ENCODE measurements at regions not wholly inside any gene's neighbourhood (a gene's known extent, or its start where the extent isn't known, plus 50 kb on each side); places are given as distances from the start of the nearest gene placed in this dataset.

GRCh38 chr5:166236327-166236726 is 2055.1 kb upstream of the WWC1 start:
- no peak overlapping the region for H3K4me3 ChIP-seq
- H3K27ac ChIP-seq, result no peak overlapping the region
- no peaks in the 10 kb centered on the region for H3K36me3 ChIP-seq (ENCODE audit: insufficient read depth, low read length)
- no peaks in the 10 kb centered on the region for H3K9me3 ChIP-seq (ENCODE audit: low read depth, low read length)
- no peak for TF ChIP-seq FOXP2 (optimal IDR thresholded peaks at IDR 0.05; ENCODE audit: control extremely low read depth, extremely low read length, insufficient read depth)
- TF ChIP-seq EZH2 (IDR thresholded peaks at IDR 0.05), result no peak
- no peak for TF ChIP-seq POLR2AphosphoS5 (IDR thresholded peaks at IDR 0.05; ENCODE audit: borderline replicate concordance, low read depth, low read length)
- no peak for DNase-seq (ENCODE audit: low read depth, low spot score)
- no peak overlapping the region for H3K9ac ChIP-seq (ENCODE audit: insufficient read length)

- DNase-seq (ENCODE audit: low read depth, low spot score), result no peak
- H3K9ac ChIP-seq (ENCODE audit: insufficient read length), result no peak overlapping the region
- no peak overlapping the region for H3K27ac ChIP-seq
- no peak overlapping the region for H3K4me3 ChIP-seq
- no peaks in the 10 kb centered on the region for H3K9me3 ChIP-seq (ENCODE audit: low read depth, low read length)
- TF ChIP-seq EZH2 (IDR thresholded peaks at IDR 0.05) (no peak), POLR2AphosphoS5 (IDR thresholded peaks at IDR 0.05; ENCODE audit: borderline replicate concordance, low read depth, low read length) (no peak), FOXP2 (optimal IDR thresholded peaks at IDR 0.05; ENCODE audit: control extremely low read depth, extremely low read length, insufficient read depth) (no peak)
- no peaks in the 10 kb centered on the region for H3K36me3 ChIP-seq (ENCODE audit: insufficient read depth, low read length)
Observed at GRCh38 chr5:166240705-166241104, 2050.7 kb upstream of the WWC1 start.

GRCh38 chr5:166245556-166245955 is 2045.9 kb upstream of the WWC1 start:
- Histone ChIP-seq H3K9me3 (ENCODE audit: low read depth, low read length) (no peaks in the 10 kb centered on the region), H3K9ac (ENCODE audit: insufficient read length) (no peak overlapping the region), H3K36me3 (ENCODE audit: insufficient read depth, low read length) (no peaks in the 10 kb centered on the region), H3K27ac (no peak overlapping the region), H3K4me3 (no peak overlapping the region)
- TF ChIP-seq POLR2AphosphoS5 (IDR thresholded peaks at IDR 0.05; ENCODE audit: borderline replicate concordance, low read depth, low read length), result no peak
- no peak for TF ChIP-seq EZH2 (IDR thresholded peaks at IDR 0.05)
- no peak for TF ChIP-seq FOXP2 (optimal IDR thresholded peaks at IDR 0.05; ENCODE audit: control extremely low read depth, extremely low read length, insufficient read depth)
- no peak for DNase-seq (ENCODE audit: low read depth, low spot score)

- no peak overlapping the region for H3K27ac ChIP-seq
- no peaks in the 10 kb centered on the region for H3K9me3 ChIP-seq (ENCODE audit: low read depth, low read length)
- H3K9ac ChIP-seq (ENCODE audit: insufficient read length), result no peak overlapping the region
- TF ChIP-seq POLR2AphosphoS5 (IDR thresholded peaks at IDR 0.05; ENCODE audit: borderline replicate concordance, low read depth, low read length) (no peak), FOXP2 (optimal IDR thresholded peaks at IDR 0.05; ENCODE audit: control extremely low read depth, extremely low read length, insufficient read depth) (no peak), EZH2 (IDR thresholded peaks at IDR 0.05) (no peak)
- H3K36me3 ChIP-seq (ENCODE audit: insufficient read depth, low read length), result no peaks in the 10 kb centered on the region
- H3K4me3 ChIP-seq, result no peak overlapping the region
- no peak for DNase-seq (ENCODE audit: low read depth, low spot score)
Observed at GRCh38 chr5:166251786-166252185, 2039.7 kb upstream of the WWC1 start.

GRCh38 chr5:166257661-166258060 is 2033.8 kb upstream of the WWC1 start:
- no peaks in the 10 kb centered on the region for H3K9me3 ChIP-seq (ENCODE audit: low read depth, low read length)
- DNase-seq (ENCODE audit: low read depth, low spot score), result no peak
- no peaks in the 10 kb centered on the region for H3K36me3 ChIP-seq (ENCODE audit: insufficient read depth, low read length)
- H3K4me3 ChIP-seq, result no peak overlapping the region
- H3K27ac ChIP-seq, result no peak overlapping the region
- TF ChIP-seq POLR2AphosphoS5 (IDR thresholded peaks at IDR 0.05; ENCODE audit: borderline replicate concordance, low read depth, low read length) (no peak), FOXP2 (optimal IDR thresholded peaks at IDR 0.05; ENCODE audit: control extremely low read depth, extremely low read length, insufficient read depth) (no peak), EZH2 (IDR thresholded peaks at IDR 0.05) (no peak)
- no peak overlapping the region for H3K9ac ChIP-seq (ENCODE audit: insufficient read length)

GRCh38 chr5:166262395-166262794 is 2029.0 kb upstream of the WWC1 start:
- Histone ChIP-seq H3K4me3 (no peak overlapping the region), H3K27ac (no peak overlapping the region), H3K9ac (ENCODE audit: insufficient read length) (no peak overlapping the region), H3K9me3 (ENCODE audit: low read depth, low read length) (no peaks in the 10 kb centered on the region), H3K36me3 (ENCODE audit: insufficient read depth, low read length) (no peaks in the 10 kb centered on the region)
- DNase-seq (ENCODE audit: low read depth, low spot score), result no peak
- no peak for TF ChIP-seq EZH2 (IDR thresholded peaks at IDR 0.05)
- TF ChIP-seq FOXP2 (optimal IDR thresholded peaks at IDR 0.05; ENCODE audit: control extremely low read depth, extremely low read length, insufficient read depth), result no peak

GRCh38 chr5:166267907-166268306 is 2023.5 kb upstream of the WWC1 start:
- Histone ChIP-seq H3K27ac (no peak overlapping the region), H3K9ac (ENCODE audit: insufficient read length) (no peak overlapping the region), H3K9me3 (ENCODE audit: low read depth, low read length) (no peaks in the 10 kb centered on the region), H3K36me3 (ENCODE audit: insufficient read depth, low read length) (no peaks in the 10 kb centered on the region), H3K4me3 (no peak overlapping the region)
- DNase-seq (ENCODE audit: low read depth, low spot score), result no peak
- no peak for TF ChIP-seq FOXP2 (optimal IDR thresholded peaks at IDR 0.05; ENCODE audit: control extremely low read depth, extremely low read length, insufficient read depth)
- TF ChIP-seq POLR2AphosphoS5 (IDR thresholded peaks at IDR 0.05; ENCODE audit: borderline replicate concordance, low read depth, low read length), result no peak
- no peak for TF ChIP-seq EZH2 (IDR thresholded peaks at IDR 0.05)

GRCh38 chr5:166270712-166271111 is 2020.7 kb upstream of the WWC1 start:
- DNase-seq (ENCODE audit: low read depth, low spot score), result no peak
- no peak overlapping the region for H3K9ac ChIP-seq (ENCODE audit: insufficient read length)
- no peak overlapping the region for H3K27ac ChIP-seq
- no peak overlapping the region for H3K4me3 ChIP-seq
- TF ChIP-seq POLR2AphosphoS5 (IDR thresholded peaks at IDR 0.05; ENCODE audit: borderline replicate concordance, low read depth, low read length) (no peak), EZH2 (IDR thresholded peaks at IDR 0.05) (no peak), FOXP2 (optimal IDR thresholded peaks at IDR 0.05; ENCODE audit: control extremely low read depth, extremely low read length, insufficient read depth) (no peak)
- no peaks in the 10 kb centered on the region for H3K9me3 ChIP-seq (ENCODE audit: low read depth, low read length)
- H3K36me3 ChIP-seq (ENCODE audit: insufficient read depth, low read length), result no peaks in the 10 kb centered on the region

- TF ChIP-seq FOXP2 (optimal IDR thresholded peaks at IDR 0.05; ENCODE audit: control extremely low read depth, extremely low read length, insufficient read depth) (no peak), EZH2 (IDR thresholded peaks at IDR 0.05) (no peak), POLR2AphosphoS5 (IDR thresholded peaks at IDR 0.05; ENCODE audit: borderline replicate concordance, low read depth, low read length) (no peak)
- Histone ChIP-seq H3K27ac (no peak overlapping the region), H3K9me3 (ENCODE audit: low read depth, low read length) (no peaks in the 10 kb centered on the region), H3K9ac (ENCODE audit: insufficient read length) (no peak overlapping the region), H3K4me3 (no peak overlapping the region), H3K36me3 (ENCODE audit: insufficient read depth, low read length) (no peaks in the 10 kb centered on the region)
- no peak for DNase-seq (ENCODE audit: low read depth, low spot score)
Observed at GRCh38 chr5:166276006-166276405, 2015.4 kb upstream of the WWC1 start.
